ENCODE measurements at regions not wholly inside any gene's neighbourhood (a gene's known extent, or its start where the extent isn't known, plus 50 kb on each side); places are given as distances from the start of the nearest gene placed in this dataset.
A peak's percentile ranks its signal among the peaks of the same experiment; 100 is the strongest.
"Not testable (repeated sequence)": the region's sequence is repeated elsewhere in the genome, so short reads cannot be mapped to it uniquely, and the experiment has no call there.

DNA sequence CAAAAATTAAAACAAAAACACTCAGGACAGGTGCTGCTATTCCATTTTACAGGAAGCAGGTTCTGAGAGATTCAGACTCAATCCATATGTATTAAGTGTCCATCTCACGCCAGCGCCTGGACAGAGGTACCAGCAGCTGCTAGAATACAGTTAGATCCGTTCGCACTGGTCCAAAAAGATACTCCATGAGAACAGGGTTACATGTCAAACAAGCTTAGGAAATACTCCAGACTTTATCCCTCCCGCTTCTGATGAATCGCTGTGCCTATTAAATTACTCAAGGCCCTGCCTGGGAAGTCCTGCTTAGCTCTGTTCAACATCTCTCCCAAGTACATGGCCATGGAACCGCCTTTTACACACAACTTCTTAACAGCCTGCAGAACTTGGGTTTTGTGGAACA lies 50.2 kb upstream of the SLC35C1 start:
- H3K4me3 ChIP-seq (ENCODE audit: low read depth, low read length): no peak overlapping the region
- no peak for DNase-seq (ENCODE audit: low read depth)

DNA sequence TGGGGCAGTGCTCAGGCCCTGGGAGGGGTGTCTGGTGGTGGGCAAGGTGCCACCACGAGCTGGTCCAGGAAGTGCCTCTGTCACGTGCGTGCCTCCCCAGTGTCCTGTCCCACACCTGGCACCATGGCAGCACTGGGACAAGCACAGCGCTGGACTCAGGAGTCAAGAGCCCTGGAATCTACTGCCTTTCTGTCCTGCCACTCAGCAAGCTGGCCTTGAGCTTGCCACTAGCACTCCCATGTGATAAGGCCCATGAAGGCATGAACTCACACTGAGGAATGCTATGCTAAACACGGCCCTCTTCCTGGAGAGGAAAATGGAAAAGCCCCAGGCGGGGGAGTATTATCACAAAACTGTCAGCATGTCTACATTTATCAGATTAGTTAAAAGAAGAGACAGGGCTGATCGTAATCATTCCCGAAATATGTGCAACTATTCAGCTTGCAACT lies 50.7 kb upstream of the SLC35C1 start:
- no peak for DNase-seq (ENCODE audit: low read depth)

DNA sequence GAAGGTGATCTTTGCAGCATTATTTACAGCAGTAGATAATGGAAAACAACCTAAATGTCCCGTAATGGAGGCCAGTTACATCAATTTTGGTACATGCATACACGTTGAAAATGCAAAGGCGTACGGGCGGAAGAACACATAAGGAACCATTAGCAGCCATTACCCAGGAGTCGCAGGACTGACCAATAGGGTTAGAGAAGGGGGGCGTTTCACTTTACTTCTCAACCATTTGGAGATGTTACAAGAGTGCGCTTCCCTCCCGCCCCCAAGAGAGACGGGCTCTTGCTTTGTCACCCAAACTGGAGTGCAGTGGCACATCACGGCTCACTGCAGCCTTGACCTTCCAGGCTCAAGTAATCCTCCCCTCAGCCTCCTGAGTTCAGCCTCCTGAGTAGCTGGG lies 52.8 kb upstream of the SLC35C1 start:
- H3K4me3 ChIP-seq (ENCODE audit: low read depth, low read length): no peak overlapping the region
- no peak for DNase-seq (ENCODE audit: low read depth)

More for the DNA sequence above, 50.7 kb upstream of the SLC35C1 start:
- no peak overlapping the region for H3K4me3 ChIP-seq (ENCODE audit: low read depth, low read length)

DNA sequence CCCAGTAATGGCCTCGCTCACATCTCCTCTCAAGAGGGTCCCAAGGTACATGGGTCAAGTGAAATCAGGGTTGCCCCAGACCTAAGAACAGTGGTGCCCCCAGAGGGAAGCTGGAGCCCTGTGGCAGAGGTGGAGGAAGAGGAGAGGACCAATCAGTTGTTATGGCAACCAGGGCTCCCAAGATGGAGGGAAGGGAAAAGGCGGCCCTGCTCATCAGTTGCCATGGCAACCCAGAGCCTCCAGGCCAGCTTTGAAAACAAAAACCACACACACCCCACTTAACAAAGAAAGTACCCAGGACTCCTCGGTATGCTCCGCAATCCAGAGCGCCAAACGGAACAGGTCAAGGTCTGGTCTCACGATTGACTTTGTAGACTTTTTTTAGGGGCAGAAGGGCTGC lies 53.5 kb upstream of the SLC35C1 start:
- no peak overlapping the region for H3K4me3 ChIP-seq (ENCODE audit: low read depth, low read length)
- no peak for DNase-seq (ENCODE audit: low read depth)

DNA sequence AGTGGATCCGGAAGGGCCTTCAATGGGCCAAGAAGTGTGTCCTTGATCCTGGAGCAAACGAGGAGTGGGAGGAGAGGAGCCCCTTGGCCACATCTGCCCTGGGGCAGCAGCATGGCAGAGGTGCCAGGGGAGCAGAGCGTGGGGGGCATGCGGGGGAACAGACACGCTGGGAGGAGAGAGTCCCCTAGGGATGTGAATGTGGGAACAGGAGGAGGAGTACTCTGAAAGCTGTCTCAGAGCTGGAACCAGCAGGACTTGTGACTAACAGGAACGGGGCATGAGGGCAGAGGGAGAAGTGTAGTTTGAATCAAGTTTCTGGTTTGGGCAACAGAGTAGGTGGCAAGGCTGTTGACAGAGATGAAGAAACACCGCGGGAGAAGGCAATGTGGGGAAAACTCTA lies 54.5 kb upstream of the SLC35C1 start:
- no peak for DNase-seq (ENCODE audit: low read depth)
- no peak overlapping the region for H3K4me3 ChIP-seq (ENCODE audit: low read depth, low read length)

DNA sequence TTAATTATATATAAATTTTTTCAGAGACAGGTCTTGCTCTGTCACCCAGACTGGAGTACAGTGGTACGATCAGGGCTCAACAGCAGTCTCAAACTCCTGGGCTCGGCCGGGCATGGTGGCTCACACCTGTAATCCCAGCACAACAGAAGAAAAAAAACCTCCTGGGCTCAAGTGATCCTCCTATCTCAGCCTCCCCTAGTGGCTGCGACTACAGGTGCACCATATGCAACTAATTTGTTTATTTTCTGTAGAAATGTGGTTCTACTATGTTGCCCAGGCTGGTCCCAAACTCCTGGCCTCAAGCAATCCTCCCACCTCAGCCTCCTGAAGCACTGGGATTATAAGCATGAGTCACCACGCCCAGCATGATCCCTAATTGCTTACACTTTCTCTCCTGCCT lies 56.1 kb upstream of the SLC35C1 start:
- no peak for DNase-seq (ENCODE audit: low read depth)
- H3K4me3 ChIP-seq (ENCODE audit: low read depth, low read length): no peak overlapping the region

DNA sequence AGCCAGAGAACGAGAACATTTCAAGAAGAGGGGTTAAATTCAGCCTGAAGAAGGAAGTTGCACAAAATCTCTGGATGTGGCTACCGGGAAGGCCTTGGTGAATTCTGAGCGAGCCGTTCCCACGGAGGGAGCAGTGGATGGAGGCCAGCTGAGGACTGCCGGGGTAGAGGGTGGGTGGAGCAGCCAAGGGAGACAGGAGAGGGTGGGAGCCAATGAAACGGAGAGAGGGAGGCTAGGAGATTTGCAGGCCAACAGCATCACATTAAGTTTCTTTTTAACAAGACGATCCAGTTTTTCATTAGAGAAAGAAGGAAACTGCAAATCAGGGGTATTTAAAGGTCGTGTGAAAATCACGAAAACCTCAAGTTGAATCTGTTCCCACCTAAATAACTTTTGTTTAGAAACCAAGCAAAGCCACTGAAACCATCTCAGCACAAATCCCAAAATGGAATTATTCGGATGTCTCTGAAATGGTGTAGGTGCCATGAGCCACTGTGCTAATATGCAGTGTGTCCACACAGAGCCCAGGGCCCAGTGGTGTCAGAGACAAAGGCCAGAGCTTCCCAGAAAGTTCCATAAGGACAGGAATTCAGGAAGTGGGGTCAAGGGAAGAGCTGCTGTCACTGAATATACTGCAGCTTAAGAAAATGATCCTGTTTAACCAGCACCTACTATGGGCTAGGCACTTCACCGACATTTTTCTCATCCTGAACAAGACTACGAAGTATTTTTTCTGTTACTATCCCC lies 59.7 kb upstream of the SLC35C1 start:
- DNase-seq (ENCODE audit: low read depth): no peak
- no peak overlapping the region for H3K4me3 ChIP-seq (ENCODE audit: low read depth, low read length)

DNA sequence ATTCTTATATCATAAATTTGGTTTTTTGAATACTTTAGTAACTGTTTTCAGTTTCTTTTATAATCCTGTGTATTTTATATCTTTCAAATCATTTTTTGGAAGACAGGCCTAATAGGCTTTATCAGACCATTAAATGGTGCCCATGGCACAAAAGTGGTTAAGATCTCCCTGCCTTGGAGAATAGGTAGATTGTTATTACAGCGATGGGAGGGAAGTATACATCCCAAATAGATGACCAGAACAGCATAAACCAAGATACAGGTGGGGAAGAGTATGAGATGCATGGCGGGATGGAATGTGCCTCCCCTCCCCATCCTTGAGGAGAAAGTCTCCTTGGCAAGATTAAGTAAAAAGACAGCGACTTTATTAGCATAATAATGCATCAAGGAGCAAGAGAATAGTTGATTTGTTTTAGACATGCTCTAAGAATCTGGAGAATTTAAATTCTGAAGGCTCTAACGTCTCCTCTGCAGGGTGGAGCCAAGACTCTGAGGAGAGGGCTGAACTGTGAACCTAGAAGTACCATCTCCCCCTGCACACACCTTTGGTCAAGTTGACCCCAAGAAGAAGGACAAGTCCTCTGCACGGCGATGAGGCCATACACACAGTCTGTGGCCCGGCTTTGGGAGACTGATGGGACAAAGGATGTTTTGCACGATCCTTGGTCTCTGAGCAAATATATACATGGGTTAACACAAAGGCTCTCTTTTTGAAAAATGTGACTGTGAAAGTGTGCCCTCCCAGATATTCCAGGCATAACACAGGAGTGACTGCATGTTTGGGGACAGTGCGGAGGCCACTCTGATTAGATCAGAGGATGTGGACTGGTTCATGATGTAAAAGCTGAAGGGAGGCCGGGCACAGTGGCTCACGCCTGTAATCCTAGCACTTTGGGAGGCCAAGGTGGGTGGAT lies 61.1 kb upstream of the SLC35C1 start:
- H3K4me3 ChIP-seq (ENCODE audit: low read depth, low read length): no peak overlapping the region
- no peak for DNase-seq (ENCODE audit: low read depth)

DNA sequence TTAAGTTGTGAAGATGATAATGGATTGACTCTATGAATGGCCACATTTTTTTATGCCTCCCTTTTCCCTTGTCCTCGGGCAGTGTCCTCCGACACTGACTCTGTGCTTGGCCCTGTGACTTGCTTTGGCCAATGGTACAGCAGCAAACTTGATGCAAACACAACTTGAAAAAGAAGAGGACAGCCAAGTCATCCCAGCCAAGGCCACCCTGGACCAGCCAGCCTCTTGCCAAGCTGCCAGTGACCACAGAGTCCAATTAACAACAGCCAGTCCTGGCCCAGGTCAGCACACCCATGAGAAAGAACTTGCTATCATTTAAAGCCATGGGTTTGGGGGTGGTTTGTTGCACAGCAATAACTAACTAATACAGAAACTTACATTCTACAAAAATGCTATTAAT lies 63.4 kb upstream of the SLC35C1 start:
- no peak overlapping the region for H3K4me3 ChIP-seq (ENCODE audit: low read depth, low read length)

DNA sequence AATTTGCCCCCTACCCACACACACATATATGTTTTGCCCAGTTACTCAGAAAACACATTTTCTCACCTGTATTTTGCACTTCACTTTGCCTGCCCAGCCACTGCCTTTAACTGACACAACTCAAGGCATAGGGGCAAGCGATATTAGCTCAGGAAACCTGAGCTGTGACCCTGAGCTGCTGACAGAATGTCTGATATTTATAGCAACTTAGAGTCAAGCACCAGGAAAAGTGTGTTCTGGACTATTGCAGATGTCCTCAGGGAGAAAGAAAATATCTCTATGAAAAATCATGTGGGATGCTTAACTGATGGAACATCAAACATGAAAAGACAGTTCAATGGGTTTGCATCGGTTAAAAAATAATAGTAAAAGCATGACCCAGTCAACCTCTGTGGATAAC lies 63.9 kb upstream of the SLC35C1 start:
- no peak overlapping the region for H3K4me3 ChIP-seq (ENCODE audit: low read depth, low read length)
- DNase-seq (ENCODE audit: low read depth): no peak

More for the DNA sequence above, 63.4 kb upstream of the SLC35C1 start:
- no peak for DNase-seq (ENCODE audit: low read depth)

DNA sequence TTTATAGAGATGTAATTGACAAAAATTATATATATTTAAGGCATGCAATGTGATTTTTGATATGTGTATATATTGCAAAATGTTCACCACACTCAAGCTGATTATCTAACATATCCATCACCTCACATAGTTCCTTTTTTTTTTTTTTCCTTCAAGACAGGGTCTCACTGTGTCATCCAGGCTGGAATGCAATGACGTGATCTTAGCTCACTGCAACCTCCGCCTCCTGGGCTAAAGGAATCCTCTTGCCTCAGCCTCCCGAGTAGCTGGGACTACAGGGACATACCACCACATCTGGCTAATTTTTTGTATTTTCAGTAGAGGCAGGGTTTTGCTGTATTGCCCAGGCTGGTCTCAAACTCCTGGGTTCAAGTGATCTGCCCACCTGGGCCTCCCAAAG lies 65.1 kb upstream of the SLC35C1 start:
- no peak overlapping the region for H3K4me3 ChIP-seq (ENCODE audit: low read depth, low read length)
- DNase-seq (ENCODE audit: low read depth): no peak

DNA sequence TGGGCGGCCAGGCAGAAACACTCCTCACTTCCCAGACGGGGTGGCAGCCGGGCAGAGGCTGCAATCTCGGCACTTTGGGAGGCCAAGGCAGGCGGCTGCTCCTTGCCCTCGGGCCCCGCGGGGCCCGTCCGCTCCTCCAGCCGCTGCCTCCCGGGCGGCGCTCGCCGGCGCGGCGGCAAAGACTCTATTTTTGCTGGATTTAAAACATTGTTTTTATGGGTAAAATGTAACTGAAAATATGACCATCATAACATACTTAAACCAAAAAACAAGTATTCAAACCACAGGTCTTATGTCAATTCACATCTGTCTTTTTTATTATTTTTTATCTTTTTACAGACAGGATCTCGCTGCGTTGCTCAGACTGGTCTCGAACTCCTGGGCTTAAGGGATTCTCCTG lies 65.9 kb upstream of the SLC35C1 start:
- not testable (repeated sequence) for H3K4me3 ChIP-seq (ENCODE audit: low read depth, low read length); DNase-seq (ENCODE audit: low read depth)

DNA sequence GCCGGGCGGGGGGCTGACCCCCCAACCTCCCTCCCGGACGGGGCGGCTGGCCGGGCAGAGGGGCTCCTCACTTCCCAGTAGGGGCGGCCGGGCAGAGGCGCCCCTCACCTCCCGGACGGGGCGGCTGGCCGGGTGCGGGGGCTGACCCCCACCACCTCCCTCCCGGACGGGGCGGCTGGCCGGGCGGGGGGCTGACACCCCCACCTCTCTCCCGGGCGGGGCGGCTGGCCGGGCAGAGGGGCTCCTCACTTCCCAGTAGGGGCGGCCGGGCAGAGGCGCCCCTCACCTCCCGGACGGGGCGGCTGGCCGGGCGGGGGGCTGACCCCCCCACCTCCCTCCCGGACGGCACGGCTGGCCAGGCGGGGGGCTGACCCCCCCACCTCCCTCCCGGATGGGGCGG lies 66.8 kb upstream of the SLC35C1 start:
- DNase-seq (ENCODE audit: low read depth); H3K4me3 ChIP-seq (ENCODE audit: low read depth, low read length): not testable (repeated sequence)

DNA sequence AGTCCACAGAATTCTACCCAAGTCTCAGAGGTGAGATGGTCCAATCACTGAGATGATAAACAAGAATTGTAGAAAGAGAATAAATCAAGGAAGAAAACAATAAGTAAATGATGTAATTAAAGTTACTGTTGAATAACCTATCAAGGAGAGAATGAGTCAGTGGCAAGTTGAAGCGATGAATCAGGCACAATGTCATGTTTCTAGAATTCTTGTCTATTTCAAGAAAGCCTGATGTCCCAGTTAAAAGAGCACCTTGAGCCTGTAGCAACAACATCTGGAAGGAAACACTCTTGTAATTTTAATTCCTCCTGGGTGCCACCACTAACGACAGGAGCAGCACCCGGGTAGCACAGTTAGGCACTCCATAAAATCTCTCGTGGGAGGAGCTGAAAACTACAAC lies 67.9 kb upstream of the SLC35C1 start:
- H3K4me3 ChIP-seq (ENCODE audit: low read depth, low read length): no peak overlapping the region
- peak; percentile 6 for DNase-seq (ENCODE audit: low read depth)

DNA sequence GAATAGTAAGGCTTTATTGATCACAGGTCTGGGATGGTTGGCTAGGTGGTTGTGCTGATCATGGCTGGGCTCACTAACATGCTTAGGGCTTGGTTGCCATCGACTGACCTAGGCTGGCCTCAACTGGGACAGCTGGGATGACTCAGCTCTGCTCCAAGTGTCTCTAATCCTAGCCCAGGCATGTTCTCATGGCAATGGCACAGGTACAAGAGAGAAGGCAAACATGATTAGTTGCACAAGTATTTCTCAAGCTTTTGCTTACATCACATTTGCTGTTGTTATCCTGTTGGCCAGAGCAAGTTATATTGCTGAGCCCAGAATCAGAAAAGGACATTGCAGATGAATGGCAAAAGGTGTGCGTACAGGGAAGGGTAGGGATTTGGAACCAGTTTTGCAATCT lies 68.5 kb upstream of the SLC35C1 start:
- no peak overlapping the region for H3K4me3 ChIP-seq (ENCODE audit: low read depth, low read length)
- peak; percentile 24 for DNase-seq (ENCODE audit: low read depth)

DNA sequence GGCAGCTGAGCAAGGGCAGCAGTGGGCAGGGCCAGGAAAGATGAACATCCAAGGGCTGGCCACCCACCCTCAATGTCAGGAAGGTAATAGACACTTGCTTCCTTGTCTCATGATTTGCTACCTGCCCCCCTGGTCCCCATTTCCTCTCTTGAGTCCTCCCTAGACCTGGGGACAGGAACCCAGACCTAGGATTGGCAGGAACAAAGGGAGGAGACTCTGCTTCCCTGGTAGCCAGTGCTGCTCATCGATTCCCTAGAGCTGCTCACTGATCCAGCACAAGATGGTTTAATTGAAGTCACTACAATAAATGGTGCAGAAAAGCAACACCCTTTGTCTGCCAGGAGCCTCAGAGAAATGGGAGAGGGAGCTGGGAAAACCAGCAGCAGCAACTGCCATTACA lies 67.8 kb upstream of the CHST1 start:
- no peak for DNase-seq (ENCODE audit: low read depth)
- H3K4me3 ChIP-seq (ENCODE audit: low read depth, low read length): no peak overlapping the region

DNA sequence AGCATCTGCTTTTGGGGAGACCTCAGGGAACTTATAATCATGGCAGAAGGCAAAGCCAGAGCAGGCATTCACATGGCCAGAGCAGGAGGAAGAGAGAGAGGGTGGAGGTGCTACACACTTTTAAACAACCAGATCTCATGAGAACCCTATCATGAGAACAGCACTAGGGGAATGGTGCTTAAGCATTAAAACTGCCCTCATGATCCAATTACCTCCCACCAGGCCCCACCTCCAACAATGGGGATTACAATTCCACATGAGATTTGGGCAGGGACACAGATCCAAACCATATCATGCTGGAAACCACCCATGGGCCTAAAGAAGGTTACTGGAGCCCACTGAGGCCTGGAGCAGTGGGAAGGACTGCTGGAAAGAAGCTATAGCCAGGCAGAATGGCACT lies 66.9 kb upstream of the CHST1 start:
- no peak overlapping the region for H3K4me3 ChIP-seq (ENCODE audit: low read depth, low read length)
- DNase-seq (ENCODE audit: low read depth): no peak

DNA sequence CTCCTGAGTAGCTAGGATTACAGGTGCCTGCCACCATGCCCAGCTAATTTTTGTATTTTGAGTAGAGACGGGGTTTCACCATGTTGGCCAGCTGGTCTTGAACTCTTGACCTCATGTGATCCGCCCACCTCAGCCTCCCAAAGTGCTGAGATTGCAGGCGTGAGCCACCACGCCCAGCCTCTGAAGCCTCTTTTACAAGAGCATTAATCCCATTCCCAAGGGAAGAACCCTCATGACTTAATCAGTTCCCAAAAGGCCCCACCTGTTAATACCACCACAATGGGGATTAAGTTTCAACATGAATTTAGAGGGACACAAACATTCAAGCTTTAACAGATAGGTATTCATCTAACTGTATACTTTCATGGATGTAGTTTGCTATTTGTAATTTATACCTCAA lies 65.7 kb upstream of the CHST1 start:
- not testable (repeated sequence) for H3K4me3 ChIP-seq (ENCODE audit: low read depth, low read length); DNase-seq (ENCODE audit: low read depth)

DNA sequence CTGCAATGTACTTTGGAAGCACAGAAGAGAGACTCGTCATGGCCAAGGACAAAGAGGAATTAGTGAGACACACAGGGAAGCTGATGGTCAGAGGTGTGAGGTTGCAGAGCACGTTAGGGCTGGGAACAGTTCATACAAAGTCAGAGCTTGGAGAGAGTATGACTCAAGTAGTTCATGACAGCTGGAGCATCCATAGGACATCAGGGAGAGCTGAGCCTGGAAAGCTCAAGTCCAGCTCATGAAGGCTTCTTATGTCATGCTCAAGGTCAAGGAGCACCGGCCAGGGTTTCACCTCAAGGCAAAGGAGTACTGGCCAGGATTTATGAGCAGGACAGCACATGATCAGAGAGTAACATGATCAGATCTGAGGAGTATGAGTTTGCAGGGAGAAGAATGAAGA lies 64.6 kb upstream of the CHST1 start:
- no peak for DNase-seq (ENCODE audit: low read depth)
- H3K4me3 ChIP-seq (ENCODE audit: low read depth, low read length): no peak overlapping the region

DNA sequence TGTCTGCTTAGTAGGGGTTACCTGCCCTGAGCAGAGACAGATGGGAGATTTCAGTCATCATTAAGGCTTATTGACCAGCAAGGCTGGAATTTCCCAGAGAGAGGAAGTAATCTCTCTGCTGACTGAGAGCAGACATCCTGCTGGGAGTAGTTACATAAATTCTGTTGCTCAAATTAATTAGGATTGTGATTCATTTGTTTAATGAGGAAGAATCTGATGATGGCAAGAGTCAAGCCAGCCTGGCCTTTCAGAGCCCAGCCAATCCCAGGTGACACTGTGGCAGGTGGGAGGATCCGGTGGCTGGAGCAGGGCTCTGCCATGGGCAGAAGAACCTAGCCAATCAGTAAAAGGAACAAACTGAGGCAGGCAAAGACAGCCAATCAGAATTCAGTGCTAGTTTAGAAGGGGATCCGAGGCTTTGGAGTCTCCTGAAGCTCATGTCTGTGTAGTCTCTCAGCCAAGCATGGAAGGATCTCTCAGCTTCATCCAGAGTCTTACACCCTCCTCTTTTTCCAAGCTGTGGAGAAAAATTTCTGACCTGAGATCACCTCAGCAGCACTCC lies 61.2 kb upstream of the CHST1 start:
- no peak for DNase-seq (ENCODE audit: low read depth)
- H3K4me3 ChIP-seq (ENCODE audit: low read depth, low read length): no peak overlapping the region
